SK-N-SH (cell line): ENCODE measurements at regions not wholly inside any gene's neighbourhood (a gene's known extent, or its start where the extent isn't known, plus 50 kb on each side); places are given as distances from the start of the nearest gene placed in this dataset.

ENCODE experiments used
- CTCF ChIA-PET: fragments of 300-600, 350-600 bp; formaldehyde crosslinking; extraction: SDS; loops from one replicate; lab custom pipeline; 2021; lab: Yijun Ruan, JAX
- POLR2A ChIA-PET: fragments of 350-600 bp; sonication (Branson Sonifier 250); formaldehyde crosslinking; extraction: SDS; loops from one replicate; lab custom pipeline; 2020; ENCODE audit warnings: antibody characterized with exemption, inconsistent platforms; lab: Yijun Ruan, JAX
- DNase-seq: peaks from one replicate; pipeline ENCODE4 v3.0.0; 2012
- H2AFZ ChIP-seq: fragments of 200-600 bp; sonication (generic); 2 replicates; pipeline ENCODE4 v1.8.1; 2016; ENCODE audit warnings: antibody characterized with exemption, mild to moderate bottlenecking, low read depth
- H3F3A ChIP-seq: fragments of 200-600 bp; sonication (generic); replicated peaks from 2 replicates; pipeline ENCODE3; 2016; ENCODE audit warnings: antibody characterized with exemption, mild to moderate bottlenecking; ENCODE audit not compliant: insufficient read depth
- H3K27ac ChIP-seq, 2 experiments: fragments of 200-500 bp in 1 of 2; fragments of 200-600 bp in 1 of 2; sonication (Bioruptor generic) in 1 of 2; sonication (generic), shearing (Covaris generic) in 1 of 2; 2 replicates each; pipeline versions ENCODE4 v1.5.1 to v1.6.1; 2014 to 2016; ENCODE audit warnings: low read depth in 2 of 2, inconsistent platforms in 1 of 2, low read length in 1 of 2, mild to moderate bottlenecking in 1 of 2, mixed read lengths in 1 of 2
- H3K27me3 ChIP-seq: fragments of 200-600 bp; sonication (generic), shearing (Covaris generic); 2 replicates; pipeline ENCODE4 v1.6.1; 2016; ENCODE audit warnings: mixed run types; ENCODE audit not compliant: insufficient read depth
- H3K36me3 ChIP-seq, 2 experiments: fragments of 200-500 bp in 1 of 2; fragments of 200-600 bp in 1 of 2; sonication (Bioruptor generic) in 1 of 2; sonication (generic) in 1 of 2; replicated peaks in 1 of 2; 2 replicates each; pipeline versions ENCODE3 to v1.5.1; 2014 to 2016; ENCODE audit warnings: low read length in 1 of 2, mild to moderate bottlenecking in 1 of 2; ENCODE audit not compliant: insufficient read depth in 2 of 2, control insufficient read depth in 1 of 2
- H3K4me1 ChIP-seq, 2 experiments: fragments of 200-500 bp in 1 of 2; fragments of 200-600 bp in 1 of 2; sonication (Bioruptor generic) in 1 of 2; sonication (generic), shearing (Covaris generic) in 1 of 2; 2 replicates each; pipeline versions ENCODE4 v1.5.1 to v1.6.1; 2014 to 2016; ENCODE audit warnings: low read depth in 1 of 2, low read length in 1 of 2, mixed run types in 1 of 2; ENCODE audit not compliant: insufficient read depth in 2 of 2, control insufficient read depth in 1 of 2
- H3K4me2 ChIP-seq: fragments of 200-600 bp; sonication (generic), shearing (Covaris generic); 2 replicates; pipeline ENCODE4 v1.6.1; 2017; ENCODE audit warnings: mixed run types
- H3K4me3 ChIP-seq, 2 experiments: fragments of 200-500 bp in 1 of 2; fragments of 200-600 bp in 1 of 2; sonication (Bioruptor generic) in 1 of 2; sonication (generic), shearing (Covaris generic) in 1 of 2; 2 replicates each; pipeline versions ENCODE4 v1.5.1 to v1.8.1; 2014 to 2016; ENCODE audit warnings: low read depth in 2 of 2, inconsistent platforms in 1 of 2, low read length in 1 of 2, mild to moderate bottlenecking in 1 of 2, mixed read lengths in 1 of 2, moderate library complexity in 1 of 2
- H3K79me2 ChIP-seq: fragments of 200-600 bp; sonication (generic); 2 replicates; pipeline ENCODE4 v1.8.1; 2017; ENCODE audit warnings: mild to moderate bottlenecking; ENCODE audit not compliant: insufficient read depth
- H3K9ac ChIP-seq: fragments of 200-600 bp; sonication (generic); 2 replicates; pipeline ENCODE4 v1.6.1; 2017; ENCODE audit warnings: mixed run types
- H3K9me2 ChIP-seq: fragments of 200-600 bp; sonication (generic); 2 replicates; pipeline ENCODE4 v1.6.1; 2017; ENCODE audit warnings: mixed run types
- H3K9me3 ChIP-seq: fragments of 200-600 bp; sonication (generic); 2 replicates; pipeline ENCODE4 v1.6.1; 2017; ENCODE audit warnings: mixed run types, mild to moderate bottlenecking, moderate library complexity
- H4K20me1 ChIP-seq: fragments of 200-600 bp; sonication (generic); 2 replicates; pipeline ENCODE4 v1.6.1; 2017; ENCODE audit warnings: mild to moderate bottlenecking, mixed run types; ENCODE audit not compliant: insufficient read depth
- CHD2 ChIP-seq: fragments of 150-350 bp; IDR thresholded peaks from 2 replicates; pipeline ENCODE4 v1.6.1; 2018; ENCODE audit warnings: low read length; ENCODE audit not compliant: partially characterized antibody
- ELF1 ChIP-seq: IDR thresholded peaks from 2 replicates; pipeline ENCODE4 v1.4.0; 2012
- EZH2phosphoT487 ChIP-seq: fragments of 200-600 bp; sonication (generic); IDR thresholded peaks from 2 replicates; pipeline ENCODE4 v1.6.1; 2017; ENCODE audit warnings: low read depth, mixed run types, mild to moderate bottlenecking, antibody characterized with exemption, moderate library complexity, borderline replicate concordance
- MXI1 ChIP-seq: IDR thresholded peaks from 2 replicates; pipeline ENCODE4 v1.6.1; 2012; ENCODE audit warnings: mild to moderate bottlenecking, low read depth, low read length, improper control_type of control experiment
- NFIC ChIP-seq: IDR thresholded peaks from 2 replicates; pipeline ENCODE4 v1.4.0; 2012; ENCODE audit warnings: borderline replicate concordance
- POLR2AphosphoS5 ChIP-seq: IDR thresholded peaks from 2 replicates; pipeline ENCODE4 v1.6.1; 2012; ENCODE audit warnings: low read depth, low read length
- RAD21 ChIP-seq: IDR thresholded peaks from 2 replicates; pipeline ENCODE4 v1.6.1; 2012; ENCODE audit warnings: mild to moderate bottlenecking, low read length
- REST ChIP-seq: IDR thresholded peaks from 2 replicates; pipeline ENCODE4 v1.6.1; 2012; ENCODE audit warnings: mild to moderate bottlenecking, low read depth, low read length, moderate library complexity
- SMC3 ChIP-seq: IDR thresholded peaks from 2 replicates; pipeline ENCODE4 v1.6.1; 2012; ENCODE audit warnings: low read depth, low read length, improper control_type of control experiment
- TAF1 ChIP-seq: IDR thresholded peaks from 2 replicates; pipeline ENCODE4 v1.6.1; 2012; ENCODE audit warnings: low read depth, mild to moderate bottlenecking, low read length, moderate library complexity, borderline replicate concordance
- YY1 ChIP-seq: IDR thresholded peaks from 2 replicates; pipeline ENCODE4 v1.4.0; 2012; ENCODE audit warnings: low read depth, mild to moderate bottlenecking
- ZBTB33 ChIP-seq: IDR thresholded peaks from 2 replicates; pipeline ENCODE4 v1.4.0; 2012; ENCODE audit warnings: low read depth, borderline replicate concordance
- WGBS: methylation state at CpG from one replicate; pipeline ENCODE4 v1.1.6; 2017; ENCODE audit warnings: low lambda C conversion rate; 5-methylcytosine and 5-hydroxymethylcytosine counted together
- TF ChIP-seq, protein P1 (sequence below): fragments of 150-350 bp; IDR thresholded peaks from 2 replicates; pipeline ENCODE4 v1.6.1; 2017; ENCODE audit warnings: antibody characterized with exemption, low read length, low read depth, borderline replicate concordance
- TF ChIP-seq, protein P2 (sequence below): IDR thresholded peaks from 2 replicates; pipeline ENCODE4 v1.4.0; 2012; ENCODE audit warnings: low read depth
- TF ChIP-seq, protein P3 (sequence below): IDR thresholded peaks from 2 replicates; pipeline ENCODE4 v1.4.0; 2012; ENCODE audit warnings: low read depth, borderline replicate concordance

DNA sequence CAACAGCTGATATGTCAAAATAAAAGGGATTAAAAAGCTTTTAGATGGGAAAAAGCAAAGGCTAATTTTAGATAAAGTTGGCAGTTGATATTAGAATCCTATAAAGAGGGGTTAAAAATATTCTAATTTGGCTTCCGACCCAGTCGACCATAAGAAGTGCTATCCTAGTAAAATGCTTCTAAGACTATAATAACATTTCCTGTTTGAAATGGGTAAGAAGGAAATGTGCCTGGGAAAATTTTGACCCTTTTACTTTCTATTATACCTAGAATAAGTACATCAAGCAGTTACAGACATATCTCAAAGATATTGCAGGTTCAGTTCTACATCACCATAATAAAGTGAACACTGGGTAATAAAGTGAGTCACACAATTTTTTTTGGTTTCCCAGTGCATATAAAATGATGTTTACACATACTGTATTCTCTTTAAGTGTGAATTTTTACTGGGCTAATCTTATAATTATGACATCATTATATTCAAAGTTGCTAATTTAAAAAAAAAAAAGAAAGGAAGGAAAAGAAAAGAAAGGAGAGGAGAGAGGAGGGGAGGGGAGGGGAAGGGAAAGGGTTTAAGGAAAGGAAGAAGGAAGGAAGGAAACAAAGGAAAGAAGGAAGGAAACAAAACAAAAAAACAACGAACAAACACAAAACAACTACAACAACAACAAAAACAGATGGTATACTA is 308.2 kb upstream of the NR5A2 start:
- no peaks in the 10 kb centered on the region for H3K27me3 ChIP-seq
- no peak overlapping the region for H3K4me2 ChIP-seq
- H3K4me3 ChIP-seq: no peak overlapping the region
- H3K36me3 ChIP-seq: no peaks in the 10 kb centered on the region
- no peaks in the 10 kb centered on the region for H3K9me2 ChIP-seq
- H2AFZ ChIP-seq: no peak overlapping the region
- no peak overlapping the region for H3K9ac ChIP-seq
- ChIA-PET POLR2A (no interaction called here), CTCF (interaction anchor here (0.9 to 1.3 kb wide), 2 partner anchors 18 to 376 kb away, joined by 3 read pairs; no protein-coding TSS in a partner anchor)
- H3K27ac ChIP-seq: no peak overlapping the region
- TF ChIP-seq, protein P1, sequence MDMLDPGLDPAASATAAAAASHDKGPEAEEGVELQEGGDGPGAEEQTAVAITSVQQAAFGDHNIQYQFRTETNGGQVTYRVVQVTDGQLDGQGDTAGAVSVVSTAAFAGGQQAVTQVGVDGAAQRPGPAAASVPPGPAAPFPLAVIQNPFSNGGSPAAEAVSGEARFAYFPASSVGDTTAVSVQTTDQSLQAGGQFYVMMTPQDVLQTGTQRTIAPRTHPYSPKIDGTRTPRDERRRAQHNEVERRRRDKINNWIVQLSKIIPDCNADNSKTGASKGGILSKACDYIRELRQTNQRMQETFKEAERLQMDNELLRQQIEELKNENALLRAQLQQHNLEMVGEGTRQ: no peak
- no peak for TF ChIP-seq NFIC
- TF ChIP-seq, protein P2, sequence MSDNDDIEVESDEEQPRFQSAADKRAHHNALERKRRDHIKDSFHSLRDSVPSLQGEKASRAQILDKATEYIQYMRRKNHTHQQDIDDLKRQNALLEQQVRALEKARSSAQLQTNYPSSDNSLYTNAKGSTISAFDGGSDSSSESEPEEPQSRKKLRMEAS: no peak
- no peak for TF ChIP-seq REST
- TF ChIP-seq POLR2AphosphoS5: no peak
- no peak for TF ChIP-seq MXI1
- TF ChIP-seq, protein P3, sequence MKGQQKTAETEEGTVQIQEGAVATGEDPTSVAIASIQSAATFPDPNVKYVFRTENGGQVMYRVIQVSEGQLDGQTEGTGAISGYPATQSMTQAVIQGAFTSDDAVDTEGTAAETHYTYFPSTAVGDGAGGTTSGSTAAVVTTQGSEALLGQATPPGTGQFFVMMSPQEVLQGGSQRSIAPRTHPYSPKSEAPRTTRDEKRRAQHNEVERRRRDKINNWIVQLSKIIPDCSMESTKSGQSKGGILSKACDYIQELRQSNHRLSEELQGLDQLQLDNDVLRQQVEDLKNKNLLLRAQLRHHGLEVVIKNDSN: no peak
- TF ChIP-seq YY1: no peak
- TF ChIP-seq TAF1: no peak
- no peak for TF ChIP-seq SMC3
- TF ChIP-seq RAD21: no peak
- TF ChIP-seq ELF1: no peak
- no peak for TF ChIP-seq EZH2phosphoT487
- no peak for TF ChIP-seq ZBTB33
- TF ChIP-seq CHD2: no peak
- no peaks in the 10 kb centered on the region for H3F3A ChIP-seq
- no peaks in the 10 kb centered on the region for H4K20me1 ChIP-seq
- H3K4me1 ChIP-seq: no peaks in the 10 kb centered on the region
- no peaks in the 10 kb centered on the region for H3K79me2 ChIP-seq
- WGBS: 63% methylated on average over 3 of the region's 3 CpGs
- DNase-seq: no peak
- H3K9me3 ChIP-seq: no peaks in the 10 kb centered on the region
